Calu3 (cell line): ENCODE measurements at regions not wholly inside any gene's neighbourhood (a gene's known extent, or its start where the extent isn't known, plus 50 kb on each side); places are given as distances from the start of the nearest gene placed in this dataset.

Source experiments
- BruUV-seq: library from RNA; stranded (reverse); fragments of 400-500 nt; replicated peaks from 2 replicates; lab custom pipeline; 2021; lab: Mats Ljungman, UMichigan
- CTCF ChIA-PET: fragments of 300-600 bp; sonication (Branson Sonifier 250); formaldehyde crosslinking; loops from one replicate; lab custom pipeline; 2022; ENCODE audit warnings: antibody characterized with exemption; lab: Charles Lee
- DNase-seq: peaks from one replicate; pipeline ENCODE4 v3.0.0; 2022
- H3K27ac Mint-ChIP-seq: one replicate; pipeline ENCODE4 v1.8.0; 2022; ENCODE audit warnings: mixed read lengths; ENCODE audit not compliant: unreplicated experiment
- H3K27me3 Mint-ChIP-seq: one replicate; pipeline ENCODE4 v1.8.0; 2022; ENCODE audit warnings: mixed read lengths; ENCODE audit not compliant: unreplicated experiment
- H3K36me3 Mint-ChIP-seq: one replicate; pipeline ENCODE4 v1.8.0; 2022; ENCODE audit warnings: mild to moderate bottlenecking, moderate library complexity, mixed read lengths; ENCODE audit not compliant: insufficient read depth, unreplicated experiment
- H3K4me1 Mint-ChIP-seq: one replicate; pipeline ENCODE4 v1.8.0; 2022; ENCODE audit warnings: mild to moderate bottlenecking, low read depth, mixed read lengths; ENCODE audit not compliant: unreplicated experiment
- H3K4me3 Mint-ChIP-seq: one replicate; pipeline ENCODE4 v1.8.0; 2022; ENCODE audit warnings: mild to moderate bottlenecking, low read depth, moderate library complexity, mixed read lengths; ENCODE audit not compliant: unreplicated experiment
- H3K9me3 Mint-ChIP-seq: one replicate; pipeline ENCODE4 v1.8.0; 2022; ENCODE audit warnings: low read depth, mixed read lengths; ENCODE audit not compliant: unreplicated experiment
- CTCF ChIP-seq: fragments of 200-600 bp; IDR thresholded peaks from one replicate; pipeline ENCODE4 v1.8.0; 2022; ENCODE audit warnings: antibody characterized with exemption; ENCODE audit not compliant: unreplicated experiment
- intact Hi-C: fragments of 100-400 bp; cut with micrococcal nuclease; formaldehyde crosslinking; loops from one replicate; pipeline ENCODE4 v1.10.0; 2022; ENCODE audit not compliant: unreplicated experiment

GRCh38 chr3:176926688-176927087 lies 270.6 kb downstream of the TBL1XR1 start:
- Mint-ChIP-seq H3K4me1 (peaks cover 9% of the 10 kb centered on the region), H3K27ac (no peak overlapping the region), H3K27me3 (no peaks in the 10 kb centered on the region), H3K9me3 (no peaks in the 10 kb centered on the region), H3K4me3 (no peak overlapping the region), H3K36me3 (no peaks in the 10 kb centered on the region)
- no peak for TF ChIP-seq CTCF
- DNase-seq: no peak
- no TSS peak for BruUV-seq
- intact Hi-C loops: no loop called here
- CTCF ChIA-PET: no interaction called here

- Mint-ChIP-seq H3K27me3 (no peaks in the 10 kb centered on the region), H3K27ac (no peak overlapping the region), H3K4me3 (no peak overlapping the region), H3K36me3 (no peaks in the 10 kb centered on the region), H3K9me3 (no peaks in the 10 kb centered on the region), H3K4me1 (peaks cover 9% of the 10 kb centered on the region)
- CTCF ChIA-PET: no interaction called here
- TF ChIP-seq CTCF: no peak
- BruUV-seq: no TSS peak
- intact Hi-C loops: no loop called here
- DNase-seq: no peak
Measured at GRCh38 chr3:176926034-176926433, 271.2 kb downstream of the TBL1XR1 start.

GRCh38 chr3:176920766-176921160 lies 276.5 kb downstream of the TBL1XR1 start:
- Mint-ChIP-seq H3K36me3 (peaks cover 9% of the 10 kb centered on the region), H3K9me3 (peaks cover 3% of the 10 kb centered on the region), H3K27me3 (no peaks in the 10 kb centered on the region), H3K27ac (no peak overlapping the region), H3K4me1 (peaks cover 27% of the 10 kb centered on the region), H3K4me3 (no peak overlapping the region)
- CTCF ChIA-PET: interaction anchor here (0.6 to 0.8 kb wide), 2 partner anchors 48 to 484 kb away, joined by 4 read pairs; no protein-coding TSS in a partner anchor
- TF ChIP-seq CTCF: no peak
- no peak for DNase-seq
- intact Hi-C loops: no loop called here
- BruUV-seq: no TSS peak

GRCh38 chr3:176919836-176920765 lies 277.2 kb downstream of the TBL1XR1 start:
- H3K27ac Mint-ChIP-seq: no peak overlapping the region
- no peak overlapping the region for H3K4me3 Mint-ChIP-seq
- no peaks in the 10 kb centered on the region for H3K27me3 Mint-ChIP-seq
- intact Hi-C loops: loop anchor here (5.0 kb wide), 1 partner anchor 123 kb away; no protein-coding TSS in a partner anchor
- peaks cover 9% of the 10 kb centered on the region for H3K36me3 Mint-ChIP-seq
- CTCF ChIA-PET: interaction anchor here (0.6 to 0.8 kb wide), 3 partner anchors 47 to 485 kb away, joined by 4 to 8 read pairs (median 4); no protein-coding TSS in a partner anchor
- H3K9me3 Mint-ChIP-seq: peaks cover 3% of the 10 kb centered on the region
- BruUV-seq: no TSS peak
- no peak for DNase-seq
- peaks cover 27% of the 10 kb centered on the region for H3K4me1 Mint-ChIP-seq
- TF ChIP-seq CTCF: no peak
